HepG2 (cell line): ENCODE measurements at regions not wholly inside any gene's neighbourhood (a gene's known extent, or its start where the extent isn't known, plus 50 kb on each side); places are given as distances from the start of the nearest gene placed in this dataset.

Experiments
- ATAC-seq: fragments of 200-7000 bp; cut with Tn5 transposase; 3 replicates; pipeline ENCODE4 v1.9.1; 2020; ENCODE audit warnings: mild to moderate bottlenecking, moderate library complexity
- BruUV-seq: library from RNA; stranded (reverse); fragments of 400-500 nt; replicated peaks from 2 replicates; lab custom pipeline; 2021; lab: Mats Ljungman, UMichigan
- CTCF ChIA-PET: fragments of 300-600 bp; formaldehyde crosslinking; extraction: SDS; loops from one replicate; lab custom pipeline; 2021; ENCODE audit warnings: low total read pairs, inconsistent platforms, low intra/inter-chr PET ratio; lab: Yijun Ruan, JAX
- POLR2A ChIA-PET: fragments of 350-600 bp; sonication (Branson Sonifier 250); formaldehyde crosslinking; loops from one replicate; lab custom pipeline; 2020; ENCODE audit warnings: antibody characterized with exemption, inconsistent platforms; lab: Yijun Ruan, JAX
- DNase-seq: peaks from one replicate; pipeline ENCODE4 v3.0.0-alpha.2; 2015; ENCODE audit warnings: low spot score
- FAIRE-seq: peaks from 3 replicates; lab custom pipeline; 2011; peaks lifted over from hg19 to GRCh38; lab: Jason Lieb, UNC
- H2AFZ ChIP-seq: one replicate; pipeline ENCODE4 v1.6.1; 2011; ENCODE audit warnings: low read length, inconsistent platforms
- H3K27ac ChIP-seq: fragments of 300-600 bp; 3 replicates; pipeline ENCODE4 v1.8.0; 2011; ENCODE audit warnings: mixed run types, mild to moderate bottlenecking, mixed read lengths, low read length, inconsistent platforms; ENCODE audit not compliant: insufficient read depth; ENCODE audit errors: extremely low read length
- H3K27me3 ChIP-seq, 2 experiments: fragments of 200-600 bp in 1 of 2; 2 replicates in 1 of 2; 3 replicates in 1 of 2; pipeline versions ENCODE4 v1.6.0 to v1.8.0; 2011; ENCODE audit warnings: low read length in 2 of 2, mild to moderate bottlenecking in 2 of 2, moderate library complexity in 2 of 2, inconsistent platforms in 1 of 2; ENCODE audit not compliant: insufficient read depth in 2 of 2, control insufficient read depth in 1 of 2
- H3K36me3 ChIP-seq, 2 experiments: fragments of 200-600 bp in 1 of 2; replicated peaks in 1 of 2; 2 replicates in 1 of 2; 3 replicates in 1 of 2; pipeline versions ENCODE4 v1.5.1 to v1.8.0; 2011; ENCODE audit warnings: low read length in 2 of 2, inconsistent platforms in 1 of 2; ENCODE audit not compliant: insufficient read depth in 2 of 2, control insufficient read depth in 1 of 2
- H3K4me1 ChIP-seq: 2 replicates; pipeline ENCODE4 v1.5.1; 2012; ENCODE audit warnings: low read length, inconsistent platforms; ENCODE audit not compliant: insufficient read depth
- H3K4me2 ChIP-seq: 2 replicates; pipeline ENCODE4 v1.6.0; 2011; ENCODE audit warnings: low read depth, low read length, inconsistent platforms
- H3K4me3 ChIP-seq, 3 experiments: fragments of 200-600 bp in 1 of 3; sonication (generic), shearing (Covaris generic) in 1 of 3; replicated peaks in 1 of 3; 2 replicates each; pipeline ENCODE4 v1.5.1; 2011 to 2016; ENCODE audit warnings: low read length in 3 of 3, inconsistent platforms in 2 of 3, low read depth in 2 of 3, mild to moderate bottlenecking in 2 of 3, control low read depth in 1 of 3, mixed read lengths in 1 of 3; ENCODE audit not compliant: insufficient read depth in 1 of 3
- H3K79me2 ChIP-seq: one replicate; pipeline ENCODE4 v1.6.1; 2011; ENCODE audit warnings: low read length, inconsistent platforms; ENCODE audit not compliant: insufficient read depth
- H3K9ac ChIP-seq: 2 replicates; pipeline ENCODE4 v1.6.0; 2011; ENCODE audit warnings: mild to moderate bottlenecking, low read depth, low read length, inconsistent platforms; ENCODE audit not compliant: insufficient read depth
- H3K9me3 ChIP-seq: 2 replicates; pipeline ENCODE4 v1.5.1; 2012; ENCODE audit warnings: mild to moderate bottlenecking, low read length
- H4K20me1 ChIP-seq: 2 replicates; pipeline ENCODE4 v1.6.0; 2011; ENCODE audit warnings: inconsistent platforms, mild to moderate bottlenecking, low read length, moderate library complexity; ENCODE audit not compliant: insufficient read depth
- CEBPB ChIP-seq: IDR thresholded peaks from 2 replicates; pipeline ENCODE4 v1.6.1; 2011; ENCODE audit warnings: low read depth, low read length, improper control_type of control experiment, borderline replicate concordance
- CENPX ChIP-seq: sonication (generic); formaldehyde crosslinking; IDR thresholded peaks from 2 replicates; pipeline ENCODE4 v1.9.0; 2021; ENCODE audit warnings: mild to moderate bottlenecking, missing genetic modification reagents, moderate library complexity
- HNRNPL ChIP-seq: fragments of 200-400 bp; formaldehyde crosslinking; IDR thresholded peaks from 2 replicates; pipeline ENCODE4 v1.6.1; 2017; ENCODE audit warnings: mild to moderate bottlenecking, low read depth, low read length
- MTF1 ChIP-seq: sonication (generic); formaldehyde crosslinking; IDR thresholded peaks from 2 replicates; pipeline ENCODE4 v1.5.0; 2020; ENCODE audit warnings: missing genetic modification reagents
- NFE2 ChIP-seq: sonication (generic); formaldehyde crosslinking; IDR thresholded peaks from 2 replicates; pipeline ENCODE4 v1.4.0; 2020; ENCODE audit warnings: missing genetic modification reagents
- PRPF4 ChIP-seq: fragments of 200-400 bp; formaldehyde crosslinking; IDR thresholded peaks from 2 replicates; pipeline ENCODE4 v1.6.1; 2016; ENCODE audit warnings: low read length, low read depth; ENCODE audit not compliant: poor library complexity, severe bottlenecking
- TCF7 ChIP-seq: sonication (generic); IDR thresholded peaks from 2 replicates; pipeline ENCODE4 v1.6.1; 2016; ENCODE audit warnings: antibody characterized with exemption, low read depth
- ZBTB7A ChIP-seq: sonication (generic); formaldehyde crosslinking; IDR thresholded peaks from 2 replicates; pipeline ENCODE4 v1.8.0; 2022; ENCODE audit warnings: mild to moderate bottlenecking, missing genetic modification reagents
- ZNF180 ChIP-seq: sonication (generic); formaldehyde crosslinking; IDR thresholded peaks from 2 replicates; pipeline ENCODE4 v1.4.0; 2020; ENCODE audit warnings: low read depth, missing genetic modification reagents, borderline replicate concordance
- ZNF256 ChIP-seq: sonication (generic); formaldehyde crosslinking; conservative IDR thresholded peaks from 2 replicates; pipeline ENCODE4 v1.4.0; 2020; ENCODE audit warnings: missing genetic modification reagents
- ZNF333 ChIP-seq: sonication (generic); formaldehyde crosslinking; IDR thresholded peaks from 2 replicates; pipeline ENCODE4 v1.4.0; 2020; ENCODE audit warnings: mild to moderate bottlenecking, missing genetic modification reagents, borderline replicate concordance
- WGBS: methylation state at CpG from one replicate; pipeline ENCODE4 v1.1.6; 2017; ENCODE audit warnings: low lambda C conversion rate; 5-methylcytosine and 5-hydroxymethylcytosine counted together
- in situ Hi-C: cut with HindIII; loops from 2 replicates; pipeline ENCODE4 v1.10.0; 2017; ENCODE audit warnings: low pct_unique_long_range_greater_than_20kb; ENCODE audit not compliant: extremely low pct_ligation_motif_present
- intact Hi-C: fragments of 100-400 bp; cut with micrococcal nuclease; formaldehyde crosslinking; loops from one replicate; pipeline ENCODE4 v1.10.0; 2022; ENCODE audit not compliant: unreplicated experiment
- TF ChIP-seq, protein P1 (sequence below): sonication (generic); formaldehyde crosslinking; conservative IDR thresholded peaks from 2 replicates; pipeline ENCODE4 v1.8.1; 2023; ENCODE audit warnings: missing genetic modification reagents
- TF ChIP-seq, protein P2 (sequence below): IDR thresholded peaks from 2 replicates; pipeline ENCODE4 v1.6.1; 2016; ENCODE audit warnings: mild to moderate bottlenecking, missing biosample characterization, missing genetic modification reagents

- H3K4me3 ChIP-seq, result no peak overlapping the region
- CTCF ChIA-PET, result no interaction called here
- TF ChIP-seq CENPX (CRISPR knock-in tag), result no peak
- TF ChIP-seq TCF7, result no peak
- no peak for TF ChIP-seq MTF1 (CRISPR knock-in tag)
- TF ChIP-seq ZBTB7A (CRISPR knock-in tag), result no peak
- no peak for TF ChIP-seq ZNF180 (CRISPR knock-in tag)
- TF ChIP-seq HNRNPL, result no peak
- no peak for TF ChIP-seq ZNF333 (CRISPR knock-in tag)
- no peak for TF ChIP-seq PRPF4
- TF ChIP-seq, protein P1, sequence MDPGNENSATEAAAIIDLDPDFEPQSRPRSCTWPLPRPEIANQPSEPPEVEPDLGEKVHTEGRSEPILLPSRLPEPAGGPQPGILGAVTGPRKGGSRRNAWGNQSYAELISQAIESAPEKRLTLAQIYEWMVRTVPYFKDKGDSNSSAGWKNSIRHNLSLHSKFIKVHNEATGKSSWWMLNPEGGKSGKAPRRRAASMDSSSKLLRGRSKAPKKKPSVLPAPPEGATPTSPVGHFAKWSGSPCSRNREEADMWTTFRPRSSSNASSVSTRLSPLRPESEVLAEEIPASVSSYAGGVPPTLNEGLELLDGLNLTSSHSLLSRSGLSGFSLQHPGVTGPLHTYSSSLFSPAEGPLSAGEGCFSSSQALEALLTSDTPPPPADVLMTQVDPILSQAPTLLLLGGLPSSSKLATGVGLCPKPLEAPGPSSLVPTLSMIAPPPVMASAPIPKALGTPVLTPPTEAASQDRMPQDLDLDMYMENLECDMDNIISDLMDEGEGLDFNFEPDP (CRISPR knock-in tag), result no peak
- TF ChIP-seq, protein P2, sequence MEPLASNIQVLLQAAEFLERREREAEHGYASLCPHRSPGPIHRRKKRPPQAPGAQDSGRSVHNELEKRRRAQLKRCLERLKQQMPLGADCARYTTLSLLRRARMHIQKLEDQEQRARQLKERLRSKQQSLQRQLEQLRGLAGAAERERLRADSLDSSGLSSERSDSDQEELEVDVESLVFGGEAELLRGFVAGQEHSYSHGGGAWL (CRISPR knock-in tag), result no peak
- TF ChIP-seq CEBPB, result no peak
- TF ChIP-seq ZNF256 (CRISPR knock-in tag), result no peak
- TF ChIP-seq NFE2, result no peak
- TF ChIP-seq, all 625 proteins: peak for 0
- Histone ChIP-seq H4K20me1 (no peaks in the 10 kb centered on the region), H3K4me2 (no peak overlapping the region), H3K9me3 (no peaks in the 10 kb centered on the region), H3K9ac (no peak overlapping the region), H3K27ac (no peak overlapping the region), H2AFZ (no peak overlapping the region), H3K27me3 (no peaks in the 10 kb centered on the region), H3K79me2 (no peaks in the 10 kb centered on the region), H3K36me3 (no peaks in the 10 kb centered on the region), H3K4me1 (no peaks in the 10 kb centered on the region)
- DNase-seq (no peak), FAIRE-seq (no peak), ATAC-seq (no peak)
- intact Hi-C loops, result no loop called here
- BruUV-seq, result no TSS peak
- in situ Hi-C loops, result no loop called here
- POLR2A ChIA-PET, result no interaction called here
- 10% methylated on average over 5 of the region's 5 CpGs for WGBS
Observed at GRCh38 chr12:84619053-84619571, 293.5 kb downstream of the SLC6A15 start.
